HCT116 (cell line): ENCODE measurements at regions not wholly inside any gene's neighbourhood (a gene's known extent, or its start where the extent isn't known, plus 50 kb on each side); places are given as distances from the start of the nearest gene placed in this dataset.

Experiments
- EGR1 ChIP-seq: IDR thresholded peaks from 2 replicates; pipeline ENCODE4 v1.6.1; 2012; ENCODE audit warnings: low read depth
- EZH2phosphoT487 ChIP-seq: fragments of 200-600 bp; IDR thresholded peaks from 2 replicates; pipeline ENCODE4 v1.6.1; 2018; ENCODE audit warnings: antibody characterized with exemption, borderline replicate concordance
- POLR2AphosphoS5 ChIP-seq: IDR thresholded peaks from 2 replicates; pipeline ENCODE4 v1.6.1; 2011; ENCODE audit warnings: mild to moderate bottlenecking, low read depth, low read length, moderate library complexity
- TF ChIP-seq, protein P1 (sequence below): IDR thresholded peaks from 2 replicates; pipeline ENCODE4 v1.6.1; 2012; ENCODE audit warnings: low read depth
- TF ChIP-seq, protein P2 (sequence below), 3 experiments: fragments of 200-600 bp in 1 of 3; sonication (generic) in 1 of 3; IDR thresholded peaks in 2 of 3; conservative IDR thresholded peaks in 1 of 3; 2 replicates each; pipeline ENCODE4 v1.5.1; 2012 to 2017; ENCODE audit warnings: low read depth in 2 of 3, low read length in 2 of 3, antibody characterized with exemption in 1 of 3, borderline replicate concordance in 1 of 3, control low read depth in 1 of 3, mild to moderate bottlenecking in 1 of 3, mixed read lengths in 1 of 3, mixed run types in 1 of 3, moderate library complexity in 1 of 3; ENCODE audit not compliant: insufficient read depth in 1 of 3

DNA sequence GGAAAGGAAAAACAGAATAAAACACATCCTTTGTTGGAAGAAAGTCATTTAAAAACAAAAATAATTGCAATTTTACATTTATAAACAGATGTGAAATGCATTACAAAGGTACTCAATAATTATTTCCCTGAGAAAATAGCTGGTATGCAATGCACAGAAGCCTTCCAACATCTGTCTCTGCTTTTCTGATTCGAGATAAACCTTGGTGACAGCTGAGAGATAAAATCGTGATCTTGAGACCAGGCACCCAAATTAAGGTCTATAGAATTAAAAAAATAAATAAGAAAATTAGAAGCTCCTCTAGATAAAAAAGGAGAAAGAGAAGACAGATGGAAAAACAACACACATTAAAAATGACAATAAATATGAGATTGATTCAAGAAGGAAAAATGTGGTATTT lies 544.0 kb downstream of the SPRY1 start:
- no peak for TF ChIP-seq EGR1
- TF ChIP-seq EZH2phosphoT487 = no peak
- TF ChIP-seq, protein P1, sequence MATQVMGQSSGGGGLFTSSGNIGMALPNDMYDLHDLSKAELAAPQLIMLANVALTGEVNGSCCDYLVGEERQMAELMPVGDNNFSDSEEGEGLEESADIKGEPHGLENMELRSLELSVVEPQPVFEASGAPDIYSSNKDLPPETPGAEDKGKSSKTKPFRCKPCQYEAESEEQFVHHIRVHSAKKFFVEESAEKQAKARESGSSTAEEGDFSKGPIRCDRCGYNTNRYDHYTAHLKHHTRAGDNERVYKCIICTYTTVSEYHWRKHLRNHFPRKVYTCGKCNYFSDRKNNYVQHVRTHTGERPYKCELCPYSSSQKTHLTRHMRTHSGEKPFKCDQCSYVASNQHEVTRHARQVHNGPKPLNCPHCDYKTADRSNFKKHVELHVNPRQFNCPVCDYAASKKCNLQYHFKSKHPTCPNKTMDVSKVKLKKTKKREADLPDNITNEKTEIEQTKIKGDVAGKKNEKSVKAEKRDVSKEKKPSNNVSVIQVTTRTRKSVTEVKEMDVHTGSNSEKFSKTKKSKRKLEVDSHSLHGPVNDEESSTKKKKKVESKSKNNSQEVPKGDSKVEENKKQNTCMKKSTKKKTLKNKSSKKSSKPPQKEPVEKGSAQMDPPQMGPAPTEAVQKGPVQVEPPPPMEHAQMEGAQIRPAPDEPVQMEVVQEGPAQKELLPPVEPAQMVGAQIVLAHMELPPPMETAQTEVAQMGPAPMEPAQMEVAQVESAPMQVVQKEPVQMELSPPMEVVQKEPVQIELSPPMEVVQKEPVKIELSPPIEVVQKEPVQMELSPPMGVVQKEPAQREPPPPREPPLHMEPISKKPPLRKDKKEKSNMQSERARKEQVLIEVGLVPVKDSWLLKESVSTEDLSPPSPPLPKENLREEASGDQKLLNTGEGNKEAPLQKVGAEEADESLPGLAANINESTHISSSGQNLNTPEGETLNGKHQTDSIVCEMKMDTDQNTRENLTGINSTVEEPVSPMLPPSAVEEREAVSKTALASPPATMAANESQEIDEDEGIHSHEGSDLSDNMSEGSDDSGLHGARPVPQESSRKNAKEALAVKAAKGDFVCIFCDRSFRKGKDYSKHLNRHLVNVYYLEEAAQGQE = no peak
- TF ChIP-seq, protein P2, sequence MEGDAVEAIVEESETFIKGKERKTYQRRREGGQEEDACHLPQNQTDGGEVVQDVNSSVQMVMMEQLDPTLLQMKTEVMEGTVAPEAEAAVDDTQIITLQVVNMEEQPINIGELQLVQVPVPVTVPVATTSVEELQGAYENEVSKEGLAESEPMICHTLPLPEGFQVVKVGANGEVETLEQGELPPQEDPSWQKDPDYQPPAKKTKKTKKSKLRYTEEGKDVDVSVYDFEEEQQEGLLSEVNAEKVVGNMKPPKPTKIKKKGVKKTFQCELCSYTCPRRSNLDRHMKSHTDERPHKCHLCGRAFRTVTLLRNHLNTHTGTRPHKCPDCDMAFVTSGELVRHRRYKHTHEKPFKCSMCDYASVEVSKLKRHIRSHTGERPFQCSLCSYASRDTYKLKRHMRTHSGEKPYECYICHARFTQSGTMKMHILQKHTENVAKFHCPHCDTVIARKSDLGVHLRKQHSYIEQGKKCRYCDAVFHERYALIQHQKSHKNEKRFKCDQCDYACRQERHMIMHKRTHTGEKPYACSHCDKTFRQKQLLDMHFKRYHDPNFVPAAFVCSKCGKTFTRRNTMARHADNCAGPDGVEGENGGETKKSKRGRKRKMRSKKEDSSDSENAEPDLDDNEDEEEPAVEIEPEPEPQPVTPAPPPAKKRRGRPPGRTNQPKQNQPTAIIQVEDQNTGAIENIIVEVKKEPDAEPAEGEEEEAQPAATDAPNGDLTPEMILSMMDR (IDR thresholded peaks at IDR 0.05 in 2 of 3, conservative IDR thresholded peaks at IDR 0.05 in 1 of 3; ENCODE audit: borderline replicate concordance in 1 of 3, insufficient read depth in 1 of 3, low read depth in 2 of 3, low read length in 2 of 3) = no peak
- no peak for TF ChIP-seq POLR2AphosphoS5
